GM23338 (cell line): ENCODE measurements at regions not wholly inside any gene's neighbourhood (a gene's known extent, or its start where the extent isn't known, plus 50 kb on each side); places are given as distances from the start of the nearest gene placed in this dataset.
A peak's percentile ranks its signal among the peaks of the same experiment; 100 is the strongest.

Experiments used
- CREB1 ChIP-seq: fragments of 250-450 bp; sonication (Bioruptor Pico); IDR thresholded peaks from 2 replicates; pipeline ENCODE4 v1.5.0; 2020; ENCODE audit warnings: low read depth, mild to moderate bottlenecking, moderate library complexity
- EZH2 ChIP-seq: fragments of 200-600 bp; sonication (generic); IDR thresholded peaks from one replicate; pipeline ENCODE4 v1.8.0; 2017; ENCODE audit warnings: antibody characterized with exemption, mild to moderate bottlenecking, low read depth; ENCODE audit not compliant: unreplicated experiment
- EZH2phosphoT487 ChIP-seq: fragments of 200-600 bp; sonication (generic); IDR thresholded peaks from one replicate; pipeline ENCODE4 v1.8.1; 2018; ENCODE audit warnings: antibody characterized with exemption; ENCODE audit not compliant: unreplicated experiment
- JUNB ChIP-seq: IDR thresholded peaks from one replicate; pipeline ENCODE4 v1.6.1; 2016; ENCODE audit warnings: antibody characterized with exemption; ENCODE audit not compliant: unreplicated experiment
- NANOG ChIP-seq: IDR thresholded peaks from 2 replicates; pipeline ENCODE4 v1.6.1; 2016; ENCODE audit warnings: antibody characterized with exemption, borderline replicate concordance
- POLR2AphosphoS5 ChIP-seq: IDR thresholded peaks from 2 replicates; pipeline ENCODE4 v1.6.1; 2016; ENCODE audit warnings: antibody characterized with exemption, low read depth
- STAT1 ChIP-seq: IDR thresholded peaks from one replicate; pipeline ENCODE4 v1.6.1; 2016; ENCODE audit warnings: antibody characterized with exemption; ENCODE audit not compliant: unreplicated experiment
- ZNF114 ChIP-seq: fragments of 250-450 bp; sonication (Bioruptor Pico); IDR thresholded peaks from 2 replicates; pipeline ENCODE4 v1.5.0; 2020; ENCODE audit warnings: mild to moderate bottlenecking, moderate library complexity
- ZNF331 ChIP-seq: fragments of 250-450 bp; sonication (Bioruptor Pico); IDR thresholded peaks from 2 replicates; pipeline ENCODE4 v1.5.0; 2020; ENCODE audit warnings: low read depth, mild to moderate bottlenecking, moderate library complexity
- TF ChIP-seq, protein P1 (sequence below), 2 experiments: fragments of 200-600 bp in 1 of 2; sonication (generic) in 1 of 2; conservative IDR thresholded peaks; 2 replicates each; pipeline versions ENCODE4 v1.5.1 to v1.6.1; 2016 to 2017; ENCODE audit warnings: antibody characterized with exemption in 2 of 2, low read depth in 2 of 2, mild to moderate bottlenecking in 2 of 2, moderate library complexity in 1 of 2
- TF ChIP-seq, protein P2 (sequence below): IDR thresholded peaks from one replicate; pipeline ENCODE4 v1.6.1; 2018; ENCODE audit warnings: antibody characterized with exemption; ENCODE audit not compliant: unreplicated experiment
- TF ChIP-seq, protein P3 (sequence below): IDR thresholded peaks from 2 replicates; pipeline ENCODE4 v1.6.1; 2016; ENCODE audit warnings: antibody characterized with exemption

DNA sequence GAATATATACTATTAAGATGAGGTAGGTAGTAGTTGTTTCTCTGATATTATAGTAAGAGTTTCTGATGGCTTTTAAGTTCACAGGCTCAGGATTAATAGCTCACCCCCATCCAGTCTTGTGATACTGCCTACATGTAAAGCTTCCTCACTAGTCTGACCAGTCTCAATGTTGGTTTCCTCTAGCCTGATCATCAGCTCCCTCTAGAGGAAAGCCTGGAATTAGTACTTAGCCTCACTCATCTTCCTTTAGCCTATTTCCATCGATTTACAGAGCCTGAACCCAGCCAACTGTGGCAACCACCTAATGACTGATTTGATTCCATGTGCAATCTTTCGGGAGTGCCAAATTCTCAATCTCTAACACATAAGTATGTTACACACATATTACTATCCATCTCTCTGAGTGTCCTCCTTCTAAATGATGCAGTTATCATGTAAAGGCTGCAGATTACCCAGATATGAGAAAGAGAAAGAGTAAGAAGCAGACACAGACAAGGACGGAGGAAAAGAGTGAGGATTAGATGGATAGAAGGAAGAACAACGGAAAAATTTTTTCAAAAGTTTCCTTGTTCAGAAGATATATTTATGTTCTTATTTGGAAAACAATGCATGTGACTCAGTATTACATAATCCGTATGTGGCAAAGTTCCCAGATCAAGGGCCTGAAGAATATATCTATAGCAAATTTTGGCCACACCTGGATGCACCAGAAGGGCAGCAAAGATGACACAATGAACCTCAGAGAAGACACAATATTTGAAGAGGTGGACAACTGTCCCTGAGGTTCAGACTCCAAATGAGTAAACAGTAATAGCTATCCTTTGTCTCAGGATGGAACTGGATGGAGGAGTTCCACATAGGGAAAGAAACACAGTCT, 333.7 kb downstream of the ELAVL2 start:
- TF ChIP-seq, protein P1, sequence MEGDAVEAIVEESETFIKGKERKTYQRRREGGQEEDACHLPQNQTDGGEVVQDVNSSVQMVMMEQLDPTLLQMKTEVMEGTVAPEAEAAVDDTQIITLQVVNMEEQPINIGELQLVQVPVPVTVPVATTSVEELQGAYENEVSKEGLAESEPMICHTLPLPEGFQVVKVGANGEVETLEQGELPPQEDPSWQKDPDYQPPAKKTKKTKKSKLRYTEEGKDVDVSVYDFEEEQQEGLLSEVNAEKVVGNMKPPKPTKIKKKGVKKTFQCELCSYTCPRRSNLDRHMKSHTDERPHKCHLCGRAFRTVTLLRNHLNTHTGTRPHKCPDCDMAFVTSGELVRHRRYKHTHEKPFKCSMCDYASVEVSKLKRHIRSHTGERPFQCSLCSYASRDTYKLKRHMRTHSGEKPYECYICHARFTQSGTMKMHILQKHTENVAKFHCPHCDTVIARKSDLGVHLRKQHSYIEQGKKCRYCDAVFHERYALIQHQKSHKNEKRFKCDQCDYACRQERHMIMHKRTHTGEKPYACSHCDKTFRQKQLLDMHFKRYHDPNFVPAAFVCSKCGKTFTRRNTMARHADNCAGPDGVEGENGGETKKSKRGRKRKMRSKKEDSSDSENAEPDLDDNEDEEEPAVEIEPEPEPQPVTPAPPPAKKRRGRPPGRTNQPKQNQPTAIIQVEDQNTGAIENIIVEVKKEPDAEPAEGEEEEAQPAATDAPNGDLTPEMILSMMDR (conservative IDR thresholded peaks at IDR 0.05; ENCODE audit: low read depth in 2 of 2), result peak; percentile 80 to 89
- TF ChIP-seq POLR2AphosphoS5 (no peak), STAT1 (no peak), EZH2 (no peak), EZH2phosphoT487 (no peak), JUNB (no peak), CREB1 (CRISPR knock-in tag) (no peak), NANOG (no peak), ZNF331 (CRISPR knock-in tag) (no peak), ZNF114 (CRISPR knock-in tag) (no peak)
- TF ChIP-seq, protein P2, sequence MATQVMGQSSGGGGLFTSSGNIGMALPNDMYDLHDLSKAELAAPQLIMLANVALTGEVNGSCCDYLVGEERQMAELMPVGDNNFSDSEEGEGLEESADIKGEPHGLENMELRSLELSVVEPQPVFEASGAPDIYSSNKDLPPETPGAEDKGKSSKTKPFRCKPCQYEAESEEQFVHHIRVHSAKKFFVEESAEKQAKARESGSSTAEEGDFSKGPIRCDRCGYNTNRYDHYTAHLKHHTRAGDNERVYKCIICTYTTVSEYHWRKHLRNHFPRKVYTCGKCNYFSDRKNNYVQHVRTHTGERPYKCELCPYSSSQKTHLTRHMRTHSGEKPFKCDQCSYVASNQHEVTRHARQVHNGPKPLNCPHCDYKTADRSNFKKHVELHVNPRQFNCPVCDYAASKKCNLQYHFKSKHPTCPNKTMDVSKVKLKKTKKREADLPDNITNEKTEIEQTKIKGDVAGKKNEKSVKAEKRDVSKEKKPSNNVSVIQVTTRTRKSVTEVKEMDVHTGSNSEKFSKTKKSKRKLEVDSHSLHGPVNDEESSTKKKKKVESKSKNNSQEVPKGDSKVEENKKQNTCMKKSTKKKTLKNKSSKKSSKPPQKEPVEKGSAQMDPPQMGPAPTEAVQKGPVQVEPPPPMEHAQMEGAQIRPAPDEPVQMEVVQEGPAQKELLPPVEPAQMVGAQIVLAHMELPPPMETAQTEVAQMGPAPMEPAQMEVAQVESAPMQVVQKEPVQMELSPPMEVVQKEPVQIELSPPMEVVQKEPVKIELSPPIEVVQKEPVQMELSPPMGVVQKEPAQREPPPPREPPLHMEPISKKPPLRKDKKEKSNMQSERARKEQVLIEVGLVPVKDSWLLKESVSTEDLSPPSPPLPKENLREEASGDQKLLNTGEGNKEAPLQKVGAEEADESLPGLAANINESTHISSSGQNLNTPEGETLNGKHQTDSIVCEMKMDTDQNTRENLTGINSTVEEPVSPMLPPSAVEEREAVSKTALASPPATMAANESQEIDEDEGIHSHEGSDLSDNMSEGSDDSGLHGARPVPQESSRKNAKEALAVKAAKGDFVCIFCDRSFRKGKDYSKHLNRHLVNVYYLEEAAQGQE, result no peak
- TF ChIP-seq, protein P3, sequence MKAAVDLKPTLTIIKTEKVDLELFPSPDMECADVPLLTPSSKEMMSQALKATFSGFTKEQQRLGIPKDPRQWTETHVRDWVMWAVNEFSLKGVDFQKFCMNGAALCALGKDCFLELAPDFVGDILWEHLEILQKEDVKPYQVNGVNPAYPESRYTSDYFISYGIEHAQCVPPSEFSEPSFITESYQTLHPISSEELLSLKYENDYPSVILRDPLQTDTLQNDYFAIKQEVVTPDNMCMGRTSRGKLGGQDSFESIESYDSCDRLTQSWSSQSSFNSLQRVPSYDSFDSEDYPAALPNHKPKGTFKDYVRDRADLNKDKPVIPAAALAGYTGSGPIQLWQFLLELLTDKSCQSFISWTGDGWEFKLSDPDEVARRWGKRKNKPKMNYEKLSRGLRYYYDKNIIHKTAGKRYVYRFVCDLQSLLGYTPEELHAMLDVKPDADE, result no peak
